HG02610 (cell line): ENCODE measurements at regions not wholly inside any gene's neighbourhood (a gene's known extent, or its start where the extent isn't known, plus 50 kb on each side); places are given as distances from the start of the nearest gene placed in this dataset.

Source experiments
- ATAC-seq: cut with Tn5 transposase; IDR thresholded peaks from one replicate; pipeline ENCODE4 v1.9.1; 2021; ENCODE audit warnings: mild to moderate bottlenecking, moderate library complexity; ENCODE audit not compliant: unreplicated experiment

- ATAC-seq: no peak
These were observed 175.9 kb downstream of the BAMBI start for GRCh38 chr10:28853195-28853594.

GRCh38 chr10:28857164-28857563, 179.8 kb downstream of the BAMBI start:
- no peak for ATAC-seq

- no peak for ATAC-seq
These were observed 181.3 kb downstream of the BAMBI start for GRCh38 chr10:28858646-28859045.

GRCh38 chr10:28859791-28860190, 182.5 kb downstream of the BAMBI start:
- ATAC-seq: no peak

- ATAC-seq: no peak
These were observed 184.9 kb downstream of the BAMBI start for GRCh38 chr10:28862219-28862618.

- ATAC-seq: no peak
These were observed 192.4 kb downstream of the BAMBI start for GRCh38 chr10:28869606-28870201.

- ATAC-seq: no peak
These were observed 194.3 kb downstream of the BAMBI start for GRCh38 chr10:28871665-28872064.

- ATAC-seq: no peak
These were observed 195.4 kb downstream of the BAMBI start for GRCh38 chr10:28872587-28873165.

GRCh38 chr10:28873540-28873939, 196.2 kb downstream of the BAMBI start:
- ATAC-seq: no peak

- ATAC-seq: no peak
These were observed 196.9 kb downstream of the BAMBI start for GRCh38 chr10:28874210-28874609.

- no peak for ATAC-seq
These were observed 198.3 kb downstream of the BAMBI start for GRCh38 chr10:28875549-28876081.

GRCh38 chr10:28878236-28878970, 201.1 kb downstream of the BAMBI start:
- no peak for ATAC-seq

GRCh38 chr10:28879246-28879645, 201.9 kb downstream of the BAMBI start:
- ATAC-seq: no peak

- no peak for ATAC-seq
These were observed 202.8 kb downstream of the BAMBI start for GRCh38 chr10:28879875-28880682.

- ATAC-seq: no peak
These were observed 203.3 kb downstream of the BAMBI start for GRCh38 chr10:28880683-28880950.

- no peak for ATAC-seq
These were observed 204.0 kb downstream of the BAMBI start for GRCh38 chr10:28881171-28881882.

GRCh38 chr10:28883741-28884423, 206.6 kb downstream of the BAMBI start:
- no peak for ATAC-seq

GRCh38 chr10:28890121-28890950, 213.0 kb downstream of the BAMBI start:
- ATAC-seq: peak; percentile 61

GRCh38 chr10:28891058-28891713, 213.9 kb downstream of the BAMBI start:
- no peak for ATAC-seq
